ENCODE measurements at regions not wholly inside any gene's neighbourhood (a gene's known extent, or its start where the extent isn't known, plus 50 kb on each side); places are given as distances from the start of the nearest gene placed in this dataset.
A peak's percentile ranks its signal among the peaks of the same experiment; 100 is the strongest.

DNA sequence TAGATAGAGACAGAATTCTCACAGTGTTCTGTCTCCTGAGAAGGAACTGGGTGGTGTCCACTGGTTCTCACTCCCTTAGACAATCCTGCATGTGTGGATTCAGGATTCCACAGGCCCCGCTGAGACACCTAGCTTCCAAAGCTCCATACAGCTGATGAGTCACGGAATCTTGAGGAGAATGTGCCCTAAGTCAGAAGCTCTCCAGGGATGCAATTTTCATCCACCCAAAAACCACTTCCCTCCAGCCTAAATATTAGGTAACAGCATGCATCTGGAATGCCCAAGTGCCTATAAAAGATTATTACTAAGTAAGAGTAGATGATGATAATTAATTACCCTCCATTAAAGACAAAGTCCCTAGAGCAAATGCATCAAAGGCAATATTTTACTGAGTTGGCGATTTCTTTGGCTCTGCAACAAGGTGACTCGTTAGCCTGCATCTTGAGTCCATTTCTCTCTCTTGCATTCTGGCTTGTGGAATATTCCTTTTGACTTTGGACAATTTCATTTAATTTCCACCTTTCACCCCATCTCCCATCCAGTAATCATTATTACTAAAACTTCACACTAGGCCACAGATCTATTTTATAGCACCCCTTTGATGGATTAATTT is 475.1 kb downstream of the TNS1 start:
- DNase-seq (ENCODE audit: low read depth, low spot score): no peak

DNA sequence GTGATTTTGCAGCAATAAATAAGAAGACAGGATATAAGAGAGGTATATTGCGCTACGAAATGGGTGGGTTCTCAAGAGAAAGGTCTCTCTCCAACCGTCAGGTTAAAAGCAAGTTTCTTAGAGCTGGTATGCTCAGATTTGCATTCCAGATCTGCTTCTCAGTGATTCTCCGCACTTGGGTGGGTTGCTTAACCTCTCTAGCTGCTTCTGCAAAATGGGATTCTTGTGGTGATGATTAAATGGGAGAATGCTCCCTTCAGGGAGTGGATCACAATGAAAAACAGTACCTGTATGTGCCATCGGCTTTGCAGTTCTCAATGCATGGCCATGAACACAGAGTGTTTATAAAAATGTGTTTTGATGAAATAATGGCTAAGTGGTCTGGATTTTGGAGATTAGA is 477.7 kb downstream of the TNS1 start:
- DNase-seq (ENCODE audit: low read depth, low spot score): no peak

DNA sequence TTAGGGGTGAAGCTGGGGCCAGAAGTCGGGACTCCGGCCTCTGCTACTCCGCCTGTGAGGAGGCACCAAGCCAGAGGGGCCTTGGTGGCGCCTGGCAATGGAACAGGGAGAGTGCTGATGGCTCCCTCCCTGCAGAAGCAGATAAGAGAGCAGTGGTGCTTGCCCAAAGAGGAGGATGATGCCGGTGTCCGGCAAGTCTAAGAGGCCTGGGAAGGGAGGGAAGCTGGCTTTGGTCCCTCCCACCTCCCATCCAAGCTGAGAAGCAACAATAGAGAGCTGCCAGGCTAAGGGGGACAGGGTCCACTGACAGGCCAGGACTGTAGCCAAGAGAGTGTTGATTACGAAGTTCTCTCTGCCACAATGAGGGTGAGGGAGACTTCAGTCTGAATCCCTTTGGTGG is 479.5 kb downstream of the TNS1 start:
- DNase-seq (ENCODE audit: low read depth, low spot score): no peak

DNA sequence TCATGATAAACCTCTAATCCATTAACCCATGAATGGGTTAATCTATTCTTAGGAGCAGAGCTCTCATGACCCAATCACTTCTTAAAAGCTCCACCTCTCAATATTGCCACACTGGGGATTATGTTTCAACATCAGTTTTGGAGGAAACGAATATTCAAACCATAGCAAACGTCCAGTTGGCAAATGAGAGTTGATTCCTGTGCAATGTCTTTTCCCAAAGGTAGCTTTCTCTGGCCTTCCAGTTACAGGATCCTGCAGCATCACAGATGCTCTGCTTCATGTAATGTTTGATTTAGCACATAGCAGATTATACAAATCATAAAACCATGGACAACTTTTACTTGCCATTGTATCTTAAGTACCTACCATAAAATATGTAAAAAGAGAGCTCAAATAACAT is 481.0 kb downstream of the TNS1 start:
- DNase-seq (ENCODE audit: low read depth, low spot score): no peak

DNA sequence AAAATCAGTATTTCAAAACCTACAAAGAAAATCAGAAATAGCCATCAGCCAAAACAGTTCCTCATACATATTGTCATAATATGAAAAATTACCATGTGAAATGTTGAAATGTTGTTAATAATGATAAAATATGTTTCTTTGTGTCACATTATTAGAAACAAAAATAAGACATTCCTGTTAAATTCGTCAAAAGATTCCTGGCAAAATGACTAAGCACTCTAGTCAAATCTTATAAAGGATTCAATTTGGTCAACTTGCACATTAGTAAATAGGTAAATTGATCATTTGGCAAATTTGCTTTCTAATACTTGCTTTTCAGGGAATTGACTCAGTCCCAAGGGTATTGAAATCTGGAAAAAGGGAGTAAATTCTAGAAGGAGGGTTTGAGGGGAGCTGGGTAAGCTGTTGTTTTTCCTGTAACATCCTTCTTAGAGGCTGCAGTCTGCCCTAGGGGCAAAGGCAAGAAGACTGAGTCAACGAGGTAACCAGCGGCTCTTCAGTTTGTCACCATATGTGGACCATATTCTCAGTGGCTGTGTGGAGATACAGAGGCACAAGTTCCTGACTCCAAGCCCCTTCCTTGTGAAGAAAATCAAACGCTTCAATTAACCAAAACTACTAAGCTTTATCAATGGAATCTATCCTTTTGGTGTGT is 482.3 kb downstream of the TNS1 start:
- no peak for DNase-seq (ENCODE audit: low read depth, low spot score)

DNA sequence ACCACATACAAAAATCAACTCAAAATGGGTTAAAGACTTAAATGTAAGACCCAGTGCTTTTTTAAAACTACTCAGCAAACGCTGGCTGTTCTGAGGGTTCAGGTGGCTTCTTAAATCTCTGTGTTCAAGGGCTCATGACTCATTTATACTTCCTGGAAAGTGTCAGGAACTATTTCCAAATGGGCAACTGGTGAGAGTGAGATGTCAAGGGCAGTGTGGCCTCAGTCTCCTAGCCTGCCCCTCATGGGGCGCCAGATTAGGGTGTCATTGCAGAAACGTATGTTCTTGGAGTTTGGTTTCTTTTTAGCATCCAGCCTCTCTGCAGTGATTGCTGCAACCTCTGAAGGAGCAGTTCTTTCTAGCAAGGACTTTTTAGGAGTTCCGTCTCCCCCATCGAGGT is 485.4 kb downstream of the TNS1 start:
- DNase-seq (ENCODE audit: low read depth, low spot score): no peak

DNA sequence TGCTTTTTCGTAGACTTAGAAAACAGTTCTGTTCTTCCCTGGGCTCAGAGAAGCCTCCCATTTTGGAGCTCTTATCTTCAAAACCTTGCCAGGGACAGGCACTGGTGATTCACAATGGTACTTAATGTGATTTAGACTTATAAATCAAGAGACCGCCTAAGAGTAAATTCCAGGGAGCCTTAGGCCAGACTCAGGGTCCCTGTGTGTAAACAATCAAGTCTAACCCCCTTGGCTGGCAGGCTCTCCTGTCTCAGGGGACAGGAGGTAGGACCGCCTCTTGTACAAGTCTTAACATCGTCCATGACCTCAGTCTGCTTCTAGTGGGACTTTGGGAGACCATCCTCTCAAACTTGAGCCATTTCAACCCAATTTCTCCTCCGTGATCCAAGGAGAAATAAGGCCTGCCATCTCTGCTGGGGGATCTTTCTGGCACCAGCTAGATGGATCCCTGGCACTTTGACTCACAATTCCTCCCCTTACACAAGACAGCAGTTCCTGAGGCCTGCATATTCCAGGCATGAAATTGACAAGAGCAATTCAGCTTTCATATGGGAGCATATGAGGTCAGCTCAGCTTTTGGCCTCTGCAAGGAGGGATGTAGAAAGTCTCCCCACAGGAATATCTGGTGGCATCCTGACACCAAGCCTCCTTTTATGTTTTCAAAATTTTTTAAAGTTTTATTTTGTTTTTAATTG is 487.0 kb downstream of the TNS1 start:
- DNase-seq (ENCODE audit: low read depth, low spot score): no peak

DNA sequence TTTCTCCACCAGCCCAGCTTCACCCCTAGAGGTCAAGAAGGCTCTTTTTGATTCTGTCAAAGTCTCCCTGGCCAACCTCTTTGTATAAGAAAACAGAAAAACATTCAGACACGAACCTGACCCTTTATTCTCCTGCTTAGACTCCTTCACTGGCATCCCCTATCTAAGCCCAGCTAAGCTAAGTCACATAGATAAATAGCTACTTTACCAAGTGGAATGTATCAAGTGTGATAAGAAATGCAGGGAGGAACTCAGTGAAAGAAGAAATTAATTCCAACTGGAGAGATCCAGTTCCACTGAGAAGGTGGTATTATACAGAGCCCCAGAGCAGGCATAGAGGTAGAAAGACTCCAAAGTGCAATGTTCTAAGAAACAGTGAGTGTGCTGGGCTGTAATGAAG is 489.5 kb downstream of the TNS1 start:
- DNase-seq (ENCODE audit: low read depth, low spot score): no peak

DNA sequence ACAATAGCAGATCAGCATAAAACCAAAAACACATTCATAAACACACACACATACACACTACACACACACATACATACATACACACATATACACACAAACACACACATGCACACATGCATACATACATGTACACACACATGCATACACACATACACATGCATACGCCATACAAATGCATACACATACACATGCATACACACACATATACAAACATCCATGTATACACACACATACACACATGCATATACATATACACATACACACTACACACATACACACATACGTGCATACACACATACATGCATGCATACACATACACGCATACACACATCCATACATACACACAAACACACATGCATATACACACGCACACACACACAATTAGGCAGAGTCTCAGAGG is 490.1 kb downstream of the TNS1 start:
- DNase-seq (ENCODE audit: low read depth, low spot score): no peak

DNA sequence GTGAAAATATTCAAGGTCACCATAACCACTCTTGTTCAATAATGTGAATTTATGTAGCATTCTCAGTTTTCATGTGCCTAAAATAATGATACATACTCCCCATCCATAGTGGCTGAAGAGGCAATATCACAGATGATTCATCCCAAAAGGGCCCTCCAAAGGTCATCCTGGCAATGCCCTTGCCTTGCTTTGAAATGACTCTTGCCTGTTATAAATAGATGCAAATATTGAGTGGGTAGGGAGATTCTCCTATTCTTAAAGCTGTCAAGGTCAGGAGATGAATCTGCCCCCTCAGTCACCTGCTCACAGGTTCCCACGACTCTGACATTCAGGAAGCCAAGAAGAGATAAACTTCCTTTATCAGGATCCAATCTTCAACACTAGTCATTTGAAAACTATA is 490.5 kb downstream of the TNS1 start:
- no peak for DNase-seq (ENCODE audit: low read depth, low spot score)

DNA sequence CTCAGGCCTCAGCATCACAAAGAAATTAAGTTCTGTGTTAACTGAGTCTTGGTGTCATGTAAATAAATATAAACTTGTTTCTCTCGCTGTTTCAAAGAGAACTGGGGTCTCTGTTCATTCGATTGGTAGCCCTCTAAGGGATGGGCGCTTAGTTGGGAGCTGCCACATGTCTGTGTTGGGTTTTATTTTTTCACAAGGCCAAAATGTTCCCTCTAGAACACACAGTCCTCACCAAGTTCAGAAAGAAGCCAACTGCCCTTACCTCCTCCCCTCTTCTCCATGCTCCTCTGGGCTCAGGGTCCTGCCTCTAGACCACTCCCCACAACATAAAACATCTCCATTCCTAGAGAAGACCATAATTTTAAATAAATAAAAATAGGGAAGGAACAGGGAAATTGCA is 490.9 kb downstream of the TNS1 start:
- no peak for DNase-seq (ENCODE audit: low read depth, low spot score)

DNA sequence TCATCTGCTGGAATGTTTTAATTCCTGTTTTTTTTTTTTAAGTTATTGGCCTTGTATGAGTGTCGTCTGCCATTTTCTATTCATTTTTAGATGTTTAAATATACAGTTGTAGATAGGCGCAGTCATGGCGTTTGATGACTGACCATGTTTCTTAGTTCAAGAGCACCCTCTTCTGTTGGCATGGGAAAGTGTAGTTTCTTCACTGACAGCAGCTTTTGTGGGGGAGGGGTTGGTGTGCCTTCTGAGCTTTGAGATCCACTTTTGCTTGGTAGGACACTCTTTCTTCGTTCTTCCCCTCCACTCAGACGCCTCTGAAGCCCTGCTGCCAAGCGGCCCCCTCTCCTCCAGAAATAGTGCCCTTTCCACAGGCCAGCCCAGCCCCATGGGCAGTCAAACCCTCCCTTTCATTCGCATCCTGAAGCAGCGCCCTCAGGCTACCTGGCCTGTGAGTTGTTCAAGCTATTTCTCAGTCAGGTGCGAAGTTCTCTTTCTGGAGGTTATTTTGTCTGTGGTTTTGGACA is 492.0 kb downstream of the TNS1 start:
- peak; percentile 63 for DNase-seq (ENCODE audit: low read depth, low spot score)

DNA sequence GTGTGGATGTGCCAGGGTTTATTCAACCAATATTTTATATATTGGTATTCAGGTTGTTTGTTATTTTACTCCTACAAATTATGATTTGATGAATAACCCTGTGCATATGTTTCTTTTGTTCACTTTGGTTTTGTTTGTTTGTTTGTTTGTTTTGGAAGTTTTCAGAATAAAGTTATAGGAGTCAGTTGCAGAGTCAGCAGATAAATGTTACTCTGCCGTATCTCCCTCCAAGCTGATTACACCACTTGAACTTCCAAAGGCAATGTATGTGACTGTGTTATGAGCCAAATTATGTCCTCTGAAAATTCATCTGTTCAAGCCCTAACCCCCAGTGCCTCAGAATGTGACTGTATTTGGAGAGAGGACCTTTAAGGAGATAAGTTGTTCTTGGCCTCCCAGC is 497.5 kb downstream of the TNS1 start:
- DNase-seq (ENCODE audit: low read depth, low spot score): no peak

DNA sequence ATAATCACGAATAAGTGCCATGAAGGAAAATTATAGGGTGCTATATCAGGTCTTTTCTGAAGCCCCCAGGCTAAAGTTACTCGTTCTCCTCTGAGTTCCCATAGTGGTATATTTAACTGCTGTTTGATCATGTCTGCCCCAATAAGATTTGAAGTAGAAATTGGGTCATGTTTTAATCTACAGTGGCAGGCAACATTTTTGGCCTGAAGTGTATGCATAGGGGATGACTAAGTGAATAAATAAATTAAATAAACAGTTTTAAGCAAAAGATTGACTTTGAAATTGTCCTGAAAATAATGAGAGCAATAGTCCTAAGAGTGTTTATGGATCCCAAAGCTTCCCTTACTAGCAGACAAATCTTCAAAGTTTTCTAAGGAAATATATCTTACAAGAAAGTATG is 500.9 kb downstream of the TNS1 start:
- no peak for DNase-seq (ENCODE audit: low read depth, low spot score)

DNA sequence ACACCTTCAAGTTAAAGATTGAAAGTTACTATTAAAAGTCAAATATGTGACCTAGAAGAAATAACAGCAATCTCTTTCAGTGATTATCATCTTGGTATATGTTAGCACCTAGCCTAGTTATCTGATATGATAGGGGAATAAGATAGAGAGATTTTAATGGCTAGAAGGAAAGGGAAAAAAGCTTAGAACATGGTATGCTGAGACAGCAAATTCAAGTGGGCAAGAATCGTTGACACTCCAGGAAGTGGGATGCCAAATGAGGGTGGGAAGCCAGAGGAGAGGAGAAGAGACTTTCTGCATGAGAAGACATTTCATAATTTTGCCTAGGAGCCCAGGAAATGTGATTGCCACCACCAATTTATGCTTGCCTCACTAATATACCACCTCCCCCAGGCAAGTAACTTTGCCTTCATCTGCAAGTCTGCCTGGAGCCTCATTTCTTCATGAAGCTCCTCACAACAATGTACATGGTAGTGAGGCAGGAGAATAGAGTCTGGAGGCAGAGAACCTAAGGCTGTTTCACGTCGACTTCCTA is 504.9 kb downstream of the TNS1 start:
- DNase-seq (ENCODE audit: low read depth, low spot score): no peak

DNA sequence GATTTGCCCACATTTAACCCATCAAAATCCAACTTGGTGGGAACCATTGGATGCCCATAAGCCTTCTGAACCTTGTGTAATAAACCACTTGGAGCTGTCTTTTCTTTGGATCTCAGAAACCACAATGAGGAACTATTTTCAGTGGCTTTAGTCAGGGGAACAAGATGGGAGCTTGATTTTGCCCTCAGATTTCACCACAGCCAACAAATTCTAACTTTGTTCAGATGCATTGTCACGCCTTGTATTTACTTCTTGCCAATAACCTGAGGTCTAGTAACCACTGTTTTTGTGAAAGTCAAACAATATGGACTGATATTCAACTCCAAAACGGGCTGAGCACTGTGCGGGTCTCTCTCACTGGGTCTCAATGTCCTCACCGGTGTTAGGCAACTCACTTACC is 508.2 kb downstream of the TNS1 start:
- DNase-seq (ENCODE audit: low read depth, low spot score): no peak

DNA sequence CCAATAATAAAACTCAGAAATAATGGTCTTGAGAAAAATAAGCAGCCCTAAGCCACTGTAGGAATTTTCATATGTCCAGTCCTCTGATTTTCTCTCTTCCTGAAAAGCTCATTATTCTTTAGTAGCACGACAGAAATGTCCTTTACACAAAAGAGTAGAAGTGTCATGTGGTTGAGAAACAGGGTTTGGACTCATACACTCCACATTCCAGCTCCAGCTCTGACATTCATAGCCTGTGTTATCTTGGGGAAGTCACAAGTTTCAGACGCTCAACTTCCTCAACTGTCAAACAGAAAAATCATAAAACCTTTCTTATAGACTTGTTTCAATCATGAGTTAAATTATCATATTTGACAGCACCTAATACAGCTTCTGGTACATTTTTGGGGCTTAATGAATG is 511.5 kb downstream of the TNS1 start:
- DNase-seq (ENCODE audit: low read depth, low spot score): no peak

DNA sequence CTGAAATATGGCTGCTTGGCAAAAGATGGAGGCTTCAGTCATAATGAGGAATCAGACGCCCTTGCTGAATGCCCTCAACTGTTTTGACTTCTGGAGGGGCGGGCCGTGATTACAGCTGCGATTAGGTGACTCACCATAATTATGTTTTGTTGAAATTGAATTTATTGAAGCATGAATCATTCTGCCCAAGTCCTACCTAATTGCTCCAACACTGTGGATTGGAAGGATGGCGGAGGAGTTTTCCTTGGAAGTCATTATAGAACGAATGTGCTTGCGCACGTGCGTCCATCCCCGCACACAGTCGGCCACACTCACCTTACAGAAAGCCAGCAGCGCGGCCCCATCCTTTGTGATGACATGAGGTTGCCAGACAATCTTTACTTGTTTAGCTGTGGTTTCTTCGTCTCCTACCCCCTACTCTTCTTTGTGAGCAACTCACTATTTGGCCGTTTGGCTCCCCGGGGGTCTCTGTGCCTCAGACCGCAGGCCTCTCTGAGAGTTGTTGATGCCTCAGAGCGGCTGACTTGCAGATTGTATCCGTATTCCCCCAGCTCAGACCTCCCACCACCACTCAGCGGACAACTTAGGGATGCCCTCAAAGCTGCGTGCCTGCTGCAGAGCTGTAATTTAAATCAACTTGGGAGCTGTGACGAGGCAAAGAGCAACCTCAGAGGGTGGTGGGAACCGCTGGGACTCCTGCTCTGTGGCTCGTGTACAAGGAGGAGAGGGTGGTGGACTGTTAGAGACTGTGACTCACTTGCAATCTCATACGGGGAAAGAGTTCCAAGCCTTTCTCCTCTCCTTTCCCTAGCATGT is 513.4 kb downstream of the TNS1 start:
- no peak for DNase-seq (ENCODE audit: low read depth, low spot score)

DNA sequence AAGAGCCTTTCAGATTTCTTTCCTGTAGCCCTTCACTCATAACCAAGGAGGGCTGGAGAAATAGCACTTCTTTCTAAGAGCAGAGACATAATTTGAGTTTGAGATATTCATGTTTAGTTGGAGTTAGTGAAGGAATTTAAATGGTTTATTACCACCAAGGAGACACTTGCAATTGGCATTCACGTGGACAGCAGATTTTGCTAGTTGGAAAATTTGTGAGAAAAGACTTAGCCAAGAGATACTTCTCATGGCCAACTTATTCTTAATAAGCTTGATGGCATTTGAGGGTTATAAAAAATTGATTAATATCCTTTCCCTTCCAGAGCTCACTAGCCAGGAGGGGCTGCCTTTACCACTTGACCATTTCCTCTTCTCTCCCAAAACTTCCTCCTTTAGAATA is 518.7 kb downstream of the TNS1 start:
- no peak for DNase-seq (ENCODE audit: low read depth, low spot score)

DNA sequence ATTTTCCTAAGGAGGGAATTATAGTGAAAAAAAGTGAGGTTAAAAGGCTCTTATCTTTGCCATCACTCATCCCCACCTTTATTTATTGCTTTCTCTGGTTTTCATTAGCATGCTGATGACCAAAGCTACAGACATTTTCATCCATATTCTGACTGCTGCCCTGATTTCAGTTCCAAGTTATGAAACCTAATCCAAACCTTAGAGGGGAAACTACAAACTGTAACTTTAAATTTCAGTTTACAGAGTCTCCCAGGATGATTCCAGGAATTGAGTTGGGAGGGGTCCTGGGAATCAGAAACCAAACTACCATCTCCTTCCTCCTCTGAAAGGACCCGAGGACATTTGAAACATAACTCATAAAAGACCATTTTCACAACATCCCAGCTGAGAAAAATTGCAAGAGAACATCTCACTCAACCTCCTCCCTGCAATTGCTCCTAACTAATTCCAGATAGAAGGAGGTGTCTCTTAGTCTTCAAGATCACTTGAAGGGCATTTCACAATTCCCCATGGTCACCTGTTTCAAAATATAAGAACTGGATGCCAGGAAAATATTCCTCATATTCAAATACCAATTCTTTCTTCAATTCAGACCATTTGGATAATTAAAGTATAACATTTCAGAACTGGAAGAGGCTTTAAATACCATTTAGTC is 520.6 kb downstream of the TNS1 start:
- DNase-seq (ENCODE audit: low read depth, low spot score): no peak

DNA sequence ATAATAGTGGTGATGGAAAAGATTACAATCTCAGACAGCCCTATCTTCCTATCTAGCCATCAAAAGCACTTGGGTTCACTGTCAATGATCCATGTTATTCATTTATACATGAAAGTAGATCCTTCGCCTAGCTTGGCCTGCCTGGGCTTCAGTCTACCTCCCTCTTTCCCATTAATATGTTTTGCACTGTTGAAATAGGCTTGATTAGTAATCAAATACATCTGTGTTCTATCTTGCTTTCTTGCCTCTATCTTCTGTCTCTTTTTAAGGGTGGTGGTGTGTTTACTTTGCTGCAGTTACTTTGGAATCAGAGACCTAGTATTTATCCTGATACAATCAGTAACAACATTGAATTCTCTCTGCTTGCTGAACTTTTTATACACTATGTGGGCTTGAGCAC is 521.2 kb downstream of the TNS1 start:
- no peak for DNase-seq (ENCODE audit: low read depth, low spot score)
